GM18868 (cell line): ENCODE measurements at regions not wholly inside any gene's neighbourhood (a gene's known extent, or its start where the extent isn't known, plus 50 kb on each side); places are given as distances from the start of the nearest gene placed in this dataset.

Experiments
- ATAC-seq: cut with Tn5 transposase; IDR thresholded peaks from one replicate; pipeline ENCODE4 v1.9.1; 2021; ENCODE audit warnings: mild to moderate bottlenecking, moderate library complexity; ENCODE audit not compliant: unreplicated experiment

GRCh38 chr1:9419369-9420041, 119.8 kb upstream of the SLC25A33 start:
- ATAC-seq = no peak

DNA sequence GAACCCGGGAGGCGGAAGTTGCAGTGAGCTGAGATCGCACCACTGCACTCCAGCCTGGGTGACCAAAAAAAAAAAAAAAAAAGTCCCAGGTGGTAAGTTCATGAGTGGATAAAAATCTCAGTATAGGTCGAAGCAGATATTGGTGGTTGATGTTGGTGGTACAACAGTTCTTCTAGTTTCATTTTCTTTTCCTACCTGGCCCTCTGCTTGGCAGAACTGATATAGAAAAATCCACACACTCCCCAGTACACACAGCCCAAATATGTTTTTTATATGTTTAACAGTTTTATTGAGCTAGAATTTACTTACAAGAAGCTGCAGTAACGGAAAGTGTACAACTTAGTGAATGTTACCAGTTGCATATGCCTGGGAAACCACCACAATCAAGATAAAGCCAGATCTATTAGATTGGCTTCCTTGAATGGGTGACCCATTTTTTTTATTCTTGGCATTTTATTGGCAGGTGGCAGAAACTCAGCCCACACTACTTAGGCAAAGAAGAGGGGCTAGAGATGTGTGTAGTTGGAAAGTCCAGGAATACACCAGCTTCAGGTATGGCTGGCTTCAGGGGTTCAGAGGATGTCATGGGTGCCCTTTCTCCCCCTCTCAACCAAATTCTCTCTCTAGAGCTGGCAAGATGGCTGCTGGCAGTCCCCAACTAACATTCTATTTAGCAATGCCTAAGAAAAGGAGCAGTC, 118.3 kb upstream of the SLC25A33 start:
- ATAC-seq = no peak

DNA sequence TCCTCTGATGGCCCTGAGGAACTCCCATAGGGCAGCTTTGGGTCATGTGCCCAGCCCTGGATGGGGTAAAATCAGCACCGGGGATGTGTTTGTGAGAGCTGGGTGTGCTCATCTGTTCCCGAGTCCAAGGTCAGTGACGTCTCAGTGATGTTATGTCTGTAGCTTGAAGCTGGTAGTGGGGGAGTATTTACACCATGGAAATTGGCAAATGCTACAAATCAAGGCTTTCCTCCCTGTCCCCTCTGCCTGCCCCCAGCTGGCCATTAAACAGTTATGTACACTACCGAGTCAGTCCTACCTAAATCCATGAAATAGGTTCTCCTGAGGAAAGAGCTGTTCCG, 117.8 kb upstream of the SLC25A33 start:
- ATAC-seq = no peak

- ATAC-seq = no peak
Measured at GRCh38 chr1:9422321-9422720, 116.9 kb upstream of the SLC25A33 start.

DNA sequence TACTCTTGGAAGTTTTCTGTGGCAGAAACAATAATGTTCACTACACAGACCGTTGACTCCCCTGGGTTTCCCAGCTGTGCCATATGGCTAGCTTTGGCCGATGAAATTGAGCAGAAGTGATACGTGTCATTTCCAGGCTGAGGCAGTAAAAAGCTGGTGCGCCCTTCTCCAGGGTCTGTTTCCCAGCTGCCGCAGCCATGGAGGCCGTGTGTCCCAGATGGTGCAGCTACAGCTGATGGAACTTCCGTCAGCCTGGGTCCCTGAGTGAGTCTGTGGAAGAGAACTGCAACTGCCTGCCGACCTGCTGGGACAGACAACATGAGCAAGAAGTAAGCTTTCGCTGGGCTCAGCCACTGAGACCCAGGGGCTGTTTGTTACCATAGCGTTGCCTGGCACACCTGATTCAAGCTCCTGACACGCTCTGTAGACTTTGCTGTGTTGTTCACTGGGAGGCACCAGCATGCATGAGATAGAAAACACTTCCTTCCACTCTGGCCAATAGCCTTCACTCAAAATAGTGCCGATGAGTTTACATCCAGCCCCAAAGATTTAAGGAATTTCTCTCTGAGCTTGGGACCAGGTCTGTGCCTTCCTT, 116.3 kb upstream of the SLC25A33 start:
- ATAC-seq = no peak

DNA sequence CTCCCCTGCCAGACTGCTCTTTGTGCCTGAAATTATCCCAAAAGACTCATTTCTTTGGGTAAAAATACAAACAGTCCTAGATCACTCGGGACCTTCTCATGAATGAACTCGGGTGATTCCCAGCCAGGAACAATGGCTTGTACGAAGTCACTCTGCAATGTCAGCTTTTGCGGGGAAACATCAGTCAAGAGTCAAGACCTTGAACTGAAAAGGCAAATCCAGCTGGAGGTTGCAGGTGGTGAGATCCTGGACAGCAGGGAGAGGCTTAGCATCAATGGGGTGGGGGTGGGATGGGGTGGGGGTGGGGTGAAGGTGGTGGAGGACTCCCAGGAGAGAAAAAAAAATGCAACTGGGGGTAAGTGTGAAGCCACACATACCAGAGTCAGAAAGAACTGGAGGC, 115.0 kb upstream of the SLC25A33 start:
- no peak for ATAC-seq

DNA sequence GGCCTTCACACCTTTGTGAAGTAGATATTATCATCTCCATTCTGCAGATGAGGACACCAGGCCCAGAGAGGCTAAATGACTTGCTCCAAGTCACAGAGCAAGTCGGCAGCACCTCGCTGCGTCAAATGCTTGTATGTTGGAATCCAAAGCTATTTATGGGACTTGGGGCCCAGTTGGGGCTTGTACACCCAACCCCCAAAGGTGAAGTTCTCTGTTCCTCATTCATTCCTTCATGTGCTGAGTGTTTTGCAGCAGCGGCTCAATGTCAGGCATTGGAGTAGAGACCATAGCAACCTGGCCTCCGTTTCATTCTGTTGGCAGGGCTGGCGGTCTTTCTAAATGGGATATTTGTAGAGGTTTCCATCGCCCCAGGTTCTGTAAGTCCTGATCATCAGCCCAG, 113.4 kb upstream of the SLC25A33 start:
- ATAC-seq = peak; percentile 27

- peak; percentile 61 for ATAC-seq
Measured at GRCh38 chr1:9426291-9426711, 113.0 kb upstream of the SLC25A33 start.

GRCh38 chr1:9427388-9427787, 111.9 kb upstream of the SLC25A33 start:
- ATAC-seq = no peak

DNA sequence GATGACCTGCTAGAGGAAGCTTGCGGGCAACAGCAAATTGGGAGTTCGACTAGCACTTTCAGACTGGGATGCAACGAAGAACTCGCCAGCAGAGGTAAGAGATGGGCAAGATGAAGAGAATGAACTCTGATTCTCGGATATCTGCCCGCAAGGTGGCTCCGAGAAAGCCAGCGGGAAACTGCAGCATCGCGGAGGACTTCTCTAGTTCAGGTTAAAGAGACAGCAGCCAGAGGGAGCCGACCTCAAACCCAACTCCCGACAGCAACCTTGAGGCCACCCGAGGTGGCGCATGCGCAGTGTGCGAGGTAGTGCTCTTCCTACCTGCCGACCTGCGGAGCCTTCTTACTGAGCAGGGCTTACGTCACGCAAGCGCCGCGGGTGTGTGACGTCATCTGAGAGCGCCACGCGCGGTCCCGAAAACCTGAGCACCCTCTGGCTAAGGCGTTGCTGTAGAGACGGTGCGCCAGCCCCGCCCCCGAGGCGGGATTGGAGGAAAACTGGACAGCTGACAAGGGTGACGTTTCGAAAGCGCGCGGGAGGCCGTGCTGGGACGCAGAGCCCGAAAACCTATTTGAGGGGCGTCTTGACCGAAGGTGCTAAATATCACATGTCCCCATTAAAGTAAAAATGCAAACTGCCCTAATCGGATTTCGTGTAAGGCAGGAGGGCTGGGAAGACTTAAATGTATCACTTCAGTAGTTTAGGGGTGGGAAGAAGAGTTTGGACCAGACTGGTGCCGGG, 110.5 kb upstream of the SLC25A33 start:
- peak; percentile 63 for ATAC-seq

GRCh38 chr1:9429342-9429711, 109.9 kb upstream of the SLC25A33 start:
- no peak for ATAC-seq

DNA sequence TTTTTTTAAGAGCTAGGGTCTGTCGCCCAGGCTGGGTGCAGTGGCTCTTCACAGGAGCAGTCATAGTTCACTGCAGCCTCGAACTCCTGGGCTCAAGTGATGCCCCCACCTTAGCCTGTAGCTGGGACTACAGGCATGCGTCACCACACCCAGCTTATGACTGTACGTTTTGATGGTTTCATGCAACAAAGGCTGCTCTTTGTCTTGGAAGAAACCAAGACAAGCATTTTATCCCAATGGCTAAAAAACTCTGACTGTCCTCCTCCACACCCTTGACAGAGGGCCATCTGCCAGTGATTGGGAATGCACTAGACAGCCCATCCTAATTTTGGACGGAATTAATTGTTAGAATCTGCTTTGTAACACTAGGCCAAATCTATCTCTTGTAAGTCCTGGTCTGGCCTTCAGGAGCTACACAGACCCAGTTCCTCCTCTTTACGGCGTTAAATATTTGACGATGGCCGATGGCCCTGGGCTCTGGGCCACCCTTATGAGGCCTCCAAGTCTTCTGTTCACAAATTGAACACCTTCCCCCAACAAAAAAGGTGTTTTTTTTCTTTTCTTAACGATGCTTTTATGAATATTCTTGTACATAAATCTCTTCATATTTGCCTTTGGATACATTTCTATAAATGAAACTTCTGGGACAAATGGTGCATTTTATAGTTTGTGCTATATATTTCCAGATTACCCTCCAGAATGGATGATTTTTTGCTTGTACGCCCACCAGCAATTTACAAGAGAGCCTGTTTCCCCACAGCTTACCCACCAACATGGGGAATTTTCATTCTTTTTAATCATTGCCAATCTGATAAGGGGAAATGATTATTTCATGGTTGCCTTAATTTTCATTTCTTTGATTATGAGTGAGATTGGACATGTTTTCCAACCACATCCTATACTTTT, 104.8 kb upstream of the SLC25A33 start:
- ATAC-seq = no peak

DNA sequence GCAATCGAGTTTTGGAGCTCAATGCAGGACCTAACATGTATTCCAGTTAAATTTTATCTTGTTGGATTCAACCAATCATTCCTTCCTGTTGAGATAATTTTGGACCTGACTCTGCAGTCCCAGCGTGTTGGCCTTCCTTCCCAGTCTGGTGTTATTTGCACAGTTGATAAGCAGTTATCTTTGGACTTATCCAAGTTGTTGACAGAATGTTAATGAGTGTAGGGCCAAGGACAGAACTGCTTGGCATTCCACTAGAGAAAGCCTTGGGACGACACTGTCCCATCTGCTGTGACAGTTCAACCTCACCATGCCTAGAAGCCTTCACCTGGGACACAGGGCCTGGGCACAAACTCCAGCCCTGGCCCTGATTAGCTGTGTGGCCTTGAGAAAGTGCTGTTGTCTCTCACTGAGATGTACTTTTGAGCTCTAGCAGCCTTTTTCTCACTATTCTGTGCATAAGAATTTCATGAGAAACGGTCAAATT, 104.1 kb upstream of the SLC25A33 start:
- ATAC-seq = no peak

GRCh38 chr1:9435854-9436640, 103.2 kb upstream of the SLC25A33 start:
- ATAC-seq = no peak

DNA sequence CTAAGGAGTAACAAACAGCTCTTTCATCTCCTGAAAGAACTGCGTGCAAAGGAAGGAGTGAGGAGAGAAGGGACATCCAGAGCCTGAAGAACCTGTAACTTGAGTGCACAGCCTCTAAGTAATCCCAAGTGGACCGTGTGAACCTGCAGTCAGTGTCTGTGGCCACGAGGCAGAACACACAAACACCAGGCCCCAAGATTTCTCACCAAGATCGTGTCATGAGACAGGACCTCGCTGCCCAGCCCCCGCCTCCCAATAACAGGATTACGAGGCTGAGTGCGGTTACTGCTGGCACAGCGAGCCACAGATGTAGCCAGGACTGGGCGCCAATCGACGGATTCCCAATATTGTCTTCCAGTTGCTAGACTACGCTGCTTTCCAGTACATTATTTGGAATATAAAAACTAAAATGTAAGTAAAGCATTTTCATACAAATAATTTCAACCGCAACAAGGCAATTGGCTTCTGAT, 101.3 kb upstream of the SLC25A33 start:
- ATAC-seq = no peak

GRCh38 chr1:9438431-9439073, 100.7 kb upstream of the SLC25A33 start:
- no peak for ATAC-seq

DNA sequence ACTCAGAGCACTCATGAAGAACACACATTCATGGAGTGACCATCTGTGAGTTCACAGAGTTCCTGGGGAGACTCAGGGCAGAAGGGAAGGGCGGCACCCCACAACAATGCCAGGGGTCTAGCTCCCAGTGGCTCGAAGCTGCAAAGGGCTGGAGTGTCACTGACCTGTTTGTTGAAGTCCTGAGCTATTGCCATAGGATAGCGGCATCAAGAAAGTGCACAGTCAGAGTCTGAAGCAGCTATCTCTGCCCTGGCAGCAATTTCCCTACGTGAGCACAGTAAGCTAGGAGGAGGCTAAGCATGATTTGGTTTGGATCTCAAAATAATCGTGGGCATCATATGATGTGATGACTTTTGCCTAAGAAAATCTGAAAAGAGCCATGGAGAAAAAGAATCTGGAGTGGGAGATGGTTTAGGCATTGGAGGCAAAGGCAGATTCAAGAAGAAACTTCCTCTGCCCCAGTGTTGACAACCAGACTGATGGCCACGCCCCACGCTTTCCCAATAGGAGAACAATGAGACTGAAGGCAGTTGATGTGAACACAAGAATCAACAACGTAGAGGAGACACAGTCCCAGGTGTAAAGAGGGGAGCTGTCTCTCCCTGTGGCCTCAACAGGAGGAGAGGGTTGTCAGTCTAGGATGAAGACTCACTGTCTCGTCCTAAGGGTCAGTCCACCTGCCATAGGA, 100.0 kb upstream of the SLC25A33 start:
- no peak for ATAC-seq

- no peak for ATAC-seq
Measured at GRCh38 chr1:9440261-9440660, 99.0 kb upstream of the SLC25A33 start.

GRCh38 chr1:9440763-9441194, 98.5 kb upstream of the SLC25A33 start:
- ATAC-seq = no peak
